ENCODE measurements at regions not wholly inside any gene's neighbourhood (a gene's known extent, or its start where the extent isn't known, plus 50 kb on each side); places are given as distances from the start of the nearest gene placed in this dataset.

GRCh38 chr18:37675699-37676098 lies 110.1 kb upstream of the CELF4 start:
- no peak for TF ChIP-seq CTCF (conservative IDR thresholded peaks at IDR 0.05; ENCODE audit: low read depth, low read length)
- Histone ChIP-seq H3K36me3 (ENCODE audit: insufficient read depth) (no peaks in the 10 kb centered on the region), H3K4me3 (IDR thresholded peaks at IDR 0.05; ENCODE audit: insufficient read depth, low read depth, low read length) (no peak overlapping the region), H3K79me2 (ENCODE audit: insufficient read depth, low read depth) (no peaks in the 10 kb centered on the region), H3K27ac (no peak overlapping the region), H3K27me3 (ENCODE audit: insufficient read depth, low read depth) (no peaks in the 10 kb centered on the region), H2AFZ (ENCODE audit: low read depth) (no peak overlapping the region), H3K4me1 (ENCODE audit: low read depth, poor library complexity, severe bottlenecking) (no peaks in the 10 kb centered on the region), H3K9ac (no peak overlapping the region), H4K20me1 (ENCODE audit: insufficient read depth) (no peaks in the 10 kb centered on the region), H3K4me2 (no peak overlapping the region)

- Histone ChIP-seq H3K27ac (no peak overlapping the region), H3K4me3 (IDR thresholded peaks at IDR 0.05; ENCODE audit: insufficient read depth, low read depth, low read length) (no peak overlapping the region), H3K9ac (no peak overlapping the region), H3K36me3 (ENCODE audit: insufficient read depth) (no peaks in the 10 kb centered on the region), H2AFZ (ENCODE audit: low read depth) (no peak overlapping the region), H3K4me2 (no peak overlapping the region), H3K4me1 (ENCODE audit: low read depth, poor library complexity, severe bottlenecking) (no peaks in the 10 kb centered on the region), H3K79me2 (ENCODE audit: insufficient read depth, low read depth) (no peaks in the 10 kb centered on the region), H3K27me3 (ENCODE audit: insufficient read depth, low read depth) (no peaks in the 10 kb centered on the region), H4K20me1 (ENCODE audit: insufficient read depth) (no peaks in the 10 kb centered on the region)
- TF ChIP-seq CTCF (conservative IDR thresholded peaks at IDR 0.05; ENCODE audit: low read depth, low read length), result no peak
Measured at GRCh38 chr18:37674570-37674969, 109.0 kb upstream of the CELF4 start.

GRCh38 chr18:37673671-37674070 lies 108.1 kb upstream of the CELF4 start:
- H3K36me3 ChIP-seq (ENCODE audit: insufficient read depth), result no peaks in the 10 kb centered on the region
- H3K27ac ChIP-seq, result no peak overlapping the region
- no peak overlapping the region for H3K4me3 ChIP-seq (IDR thresholded peaks at IDR 0.05; ENCODE audit: insufficient read depth, low read depth, low read length)
- no peak overlapping the region for H3K4me2 ChIP-seq
- TF ChIP-seq CTCF (conservative IDR thresholded peaks at IDR 0.05; ENCODE audit: low read depth, low read length), result no peak
- H3K27me3 ChIP-seq (ENCODE audit: insufficient read depth, low read depth), result no peaks in the 10 kb centered on the region
- H3K4me1 ChIP-seq (ENCODE audit: low read depth, poor library complexity, severe bottlenecking), result no peaks in the 10 kb centered on the region
- H2AFZ ChIP-seq (ENCODE audit: low read depth), result no peak overlapping the region
- H3K9ac ChIP-seq, result no peak overlapping the region
- H4K20me1 ChIP-seq (ENCODE audit: insufficient read depth), result no peaks in the 10 kb centered on the region
- H3K79me2 ChIP-seq (ENCODE audit: insufficient read depth, low read depth), result no peaks in the 10 kb centered on the region

- Histone ChIP-seq H3K9ac (no peak overlapping the region), H3K27ac (no peak overlapping the region), H3K27me3 (ENCODE audit: insufficient read depth, low read depth) (no peaks in the 10 kb centered on the region), H2AFZ (ENCODE audit: low read depth) (no peak overlapping the region), H3K4me2 (no peak overlapping the region), H3K4me1 (ENCODE audit: low read depth, poor library complexity, severe bottlenecking) (no peaks in the 10 kb centered on the region), H3K36me3 (ENCODE audit: insufficient read depth) (no peaks in the 10 kb centered on the region), H4K20me1 (ENCODE audit: insufficient read depth) (no peaks in the 10 kb centered on the region), H3K4me3 (IDR thresholded peaks at IDR 0.05; ENCODE audit: insufficient read depth, low read depth, low read length) (no peak overlapping the region), H3K79me2 (ENCODE audit: insufficient read depth, low read depth) (no peaks in the 10 kb centered on the region)
- TF ChIP-seq CTCF (conservative IDR thresholded peaks at IDR 0.05; ENCODE audit: low read depth, low read length), result no peak
Measured at GRCh38 chr18:37672932-37673595, 107.5 kb upstream of the CELF4 start.
